HG03025 (cell line): ENCODE measurements at regions not wholly inside any gene's neighbourhood (a gene's known extent, or its start where the extent isn't known, plus 50 kb on each side); places are given as distances from the start of the nearest gene placed in this dataset.

ENCODE experiments used
- ATAC-seq: cut with Tn5 transposase; IDR thresholded peaks from one replicate; pipeline ENCODE4 v1.9.1; 2021; ENCODE audit warnings: mild to moderate bottlenecking, moderate library complexity; ENCODE audit not compliant: unreplicated experiment, low FRiP score

GRCh38 chr2:67689186-67689585 is 292.1 kb downstream of the ETAA1 start:
- ATAC-seq = no peak

- no peak for ATAC-seq
Observed at GRCh38 chr2:67689651-67690050, 292.5 kb downstream of the ETAA1 start.

GRCh38 chr2:67694445-67694844 is 297.3 kb downstream of the ETAA1 start:
- no peak for ATAC-seq

GRCh38 chr2:67701011-67701410 is 303.9 kb downstream of the ETAA1 start:
- no peak for ATAC-seq

- no peak for ATAC-seq
Observed at GRCh38 chr2:67702284-67702683, 305.2 kb downstream of the ETAA1 start.

- ATAC-seq = no peak
Observed at GRCh38 chr2:67702937-67703336, 305.8 kb downstream of the ETAA1 start.

GRCh38 chr2:67706082-67706481 is 308.9 kb downstream of the ETAA1 start:
- no peak for ATAC-seq

- ATAC-seq = no peak
Observed at GRCh38 chr2:67707896-67708295, 310.8 kb downstream of the ETAA1 start.

GRCh38 chr2:67709835-67710234 is 312.7 kb downstream of the ETAA1 start:
- no peak for ATAC-seq

GRCh38 chr2:67712484-67712883 is 315.4 kb downstream of the ETAA1 start:
- no peak for ATAC-seq

- no peak for ATAC-seq
Observed at GRCh38 chr2:67713376-67713775, 316.2 kb downstream of the ETAA1 start.

GRCh38 chr2:67716895-67717396 is 319.8 kb downstream of the ETAA1 start:
- no peak for ATAC-seq

GRCh38 chr2:67717692-67718091 is 320.6 kb downstream of the ETAA1 start:
- ATAC-seq = no peak

GRCh38 chr2:67719351-67719750 is 322.2 kb downstream of the ETAA1 start:
- no peak for ATAC-seq

- no peak for ATAC-seq
Observed at GRCh38 chr2:67721516-67721915, 324.4 kb downstream of the ETAA1 start.

GRCh38 chr2:67724261-67724660 is 327.1 kb downstream of the ETAA1 start:
- no peak for ATAC-seq

- ATAC-seq = no peak
Observed at GRCh38 chr2:67725731-67726130, 328.6 kb downstream of the ETAA1 start.

GRCh38 chr2:67726416-67726815 is 329.3 kb downstream of the ETAA1 start:
- no peak for ATAC-seq

- ATAC-seq = no peak
Observed at GRCh38 chr2:67727131-67727530, 330.0 kb downstream of the ETAA1 start.

GRCh38 chr2:67727623-67728022 is 330.5 kb downstream of the ETAA1 start:
- ATAC-seq = no peak

GRCh38 chr2:67729474-67729873 is 332.3 kb downstream of the ETAA1 start:
- ATAC-seq = no peak

- ATAC-seq = no peak
Observed at GRCh38 chr2:67733517-67733916, 329.3 kb downstream of the C1D start.

GRCh38 chr2:67752199-67752598 is 310.6 kb downstream of the C1D start:
- no peak for ATAC-seq
